IMR-90 (cell line): ENCODE measurements at regions not wholly inside any gene's neighbourhood (a gene's known extent, or its start where the extent isn't known, plus 50 kb on each side); places are given as distances from the start of the nearest gene placed in this dataset.

Experiments
- ATAC-seq: fragments of 200-7000 bp; cut with Tn5 transposase; 2 replicates; pipeline ENCODE4 v1.9.1; 2020; ENCODE audit warnings: low read depth, mild to moderate bottlenecking, moderate library complexity
- BruUV-seq: library from RNA; stranded (reverse); fragments of 400-500 nt; replicated peaks from 2 replicates; lab custom pipeline; 2021; lab: Mats Ljungman, UMichigan
- CTCF ChIA-PET: fragments of 300-600 bp; formaldehyde crosslinking; extraction: SDS; loops from one replicate; lab custom pipeline; 2021; ENCODE audit warnings: antibody characterized with exemption; lab: Yijun Ruan, JAX
- POLR2A ChIA-PET: fragments of 300-600 bp; sonication (Branson Sonifier 250); formaldehyde crosslinking; loops from one replicate; lab custom pipeline; 2022; ENCODE audit warnings: antibody characterized with exemption; ENCODE audit not compliant: unreplicated experiment; lab: Charles Lee
- DNase-seq: peaks from one replicate; pipeline ENCODE4 v3.0.0; 2013
- H2AFZ ChIP-seq: replicated peaks from 2 replicates; pipeline ENCODE3; 2013; ENCODE audit warnings: low read length, mild to moderate bottlenecking; ENCODE audit not compliant: poor library complexity
- H2AK5ac ChIP-seq: 2 replicates; pipeline ENCODE4 v1.6.1; 2013; ENCODE audit warnings: low read depth, low read length, inconsistent platforms
- H2AK9ac ChIP-seq: replicated peaks from 2 replicates; pipeline ENCODE3; 2013; ENCODE audit warnings: mild to moderate bottlenecking, low read depth, low read length, moderate library complexity; ENCODE audit not compliant: poor library complexity
- H2BK120ac ChIP-seq: 2 replicates; pipeline ENCODE4 v1.6.1; 2013; ENCODE audit warnings: low read depth, low read length, inconsistent platforms
- H2BK15ac ChIP-seq: 3 replicates; pipeline ENCODE4 v1.6.1; 2013; ENCODE audit warnings: low read depth, low read length, inconsistent platforms
- H2BK20ac ChIP-seq: 2 replicates; pipeline ENCODE4 v1.6.1; 2013; ENCODE audit warnings: low read depth, mild to moderate bottlenecking, inconsistent platforms, low read length, moderate library complexity
- H2BK5ac ChIP-seq: 2 replicates; pipeline ENCODE4 v1.6.1; 2013; ENCODE audit warnings: mild to moderate bottlenecking, low read depth, low read length, inconsistent platforms; ENCODE audit not compliant: poor library complexity, severe bottlenecking
- H3K14ac ChIP-seq: replicated peaks from 2 replicates; pipeline ENCODE4 v1.6.1; 2013; ENCODE audit warnings: low read depth, low read length, inconsistent platforms
- H3K18ac ChIP-seq: 2 replicates; pipeline ENCODE4 v1.6.1; 2013; ENCODE audit warnings: low read depth, low read length, control low read depth
- H3K23ac ChIP-seq: 2 replicates; pipeline ENCODE4 v1.6.1; 2013; ENCODE audit warnings: low read depth, low read length, inconsistent platforms
- H3K27ac ChIP-seq: 2 replicates; pipeline ENCODE4 v1.5.1; 2013; ENCODE audit warnings: mild to moderate bottlenecking, control low read depth, low read length; ENCODE audit not compliant: insufficient read depth
- H3K27me3 ChIP-seq: 2 replicates; pipeline ENCODE4 v1.6.1; 2013; ENCODE audit warnings: low read length; ENCODE audit not compliant: control insufficient read depth, insufficient read depth
- H3K36me3 ChIP-seq: 2 replicates; pipeline ENCODE4 v1.6.1; 2013; ENCODE audit warnings: low read length, mixed read lengths; ENCODE audit not compliant: control insufficient read depth, insufficient read depth
- H3K4ac ChIP-seq: 2 replicates; pipeline ENCODE4 v1.6.1; 2013; ENCODE audit warnings: low read depth, low read length, inconsistent platforms
- H3K4me1 ChIP-seq: 2 replicates; pipeline ENCODE4 v1.6.1; 2013; ENCODE audit warnings: low read length, mixed read lengths; ENCODE audit not compliant: control insufficient read depth, insufficient read depth
- H3K4me2 ChIP-seq: 2 replicates; pipeline ENCODE4 v1.6.1; 2013; ENCODE audit warnings: low read depth, mild to moderate bottlenecking, control low read depth, low read length, moderate library complexity
- H3K4me3 ChIP-seq: 2 replicates; pipeline ENCODE4 v1.5.1; 2013; ENCODE audit warnings: low read depth, mild to moderate bottlenecking, control low read depth, low read length, moderate library complexity; ENCODE audit not compliant: insufficient read depth
- H3K56ac ChIP-seq: 2 replicates; pipeline ENCODE4 v1.6.1; 2013; ENCODE audit warnings: low read length, inconsistent platforms; ENCODE audit not compliant: insufficient read depth; ENCODE audit errors: extremely low read depth
- H3K79me1 ChIP-seq, 2 experiments: 2 replicates each; pipeline ENCODE4 v1.6.1; 2013; ENCODE audit warnings: low read length in 2 of 2, inconsistent platforms in 1 of 2, low read depth in 1 of 2
- H3K9ac ChIP-seq: 2 replicates; pipeline ENCODE4 v1.6.1; 2013; ENCODE audit warnings: low read depth, low read length, control low read depth
- H3K9me1 ChIP-seq: 2 replicates; pipeline ENCODE4 v1.6.1; 2013; ENCODE audit warnings: low read length, inconsistent platforms; ENCODE audit not compliant: insufficient read depth
- H3K9me3 ChIP-seq: 2 replicates; pipeline ENCODE4 v1.6.1; 2013; ENCODE audit warnings: low read length; ENCODE audit not compliant: control insufficient read depth, insufficient read depth
- H4K20me1 ChIP-seq: 2 replicates; pipeline ENCODE4 v1.6.1; 2013; ENCODE audit warnings: low read length, inconsistent platforms; ENCODE audit not compliant: insufficient read depth
- H4K5ac ChIP-seq: 2 replicates; pipeline ENCODE4 v1.6.1; 2013; ENCODE audit warnings: mild to moderate bottlenecking, low read depth, low read length, control low read depth
- H4K8ac ChIP-seq, 2 experiments: 2 replicates each; pipeline ENCODE4 v1.6.1; 2013; ENCODE audit warnings: low read depth in 2 of 2, low read length in 2 of 2, control low read depth in 1 of 2, inconsistent platforms in 1 of 2
- H4K91ac ChIP-seq: 2 replicates; pipeline ENCODE4 v1.6.1; 2013; ENCODE audit warnings: low read depth, low read length, inconsistent platforms; ENCODE audit not compliant: insufficient read depth
- CEBPB ChIP-seq: IDR thresholded peaks from 2 replicates; pipeline ENCODE4 v1.6.1; 2012; ENCODE audit warnings: low read depth, low read length, improper control_type of control experiment
- CHD1 ChIP-seq: IDR thresholded peaks from 2 replicates; pipeline ENCODE4 v1.6.1; 2012; ENCODE audit warnings: low read depth, low read length, improper control_type of control experiment
- CTCF ChIP-seq: conservative IDR thresholded peaks from 2 replicates; pipeline ENCODE4 v1.5.1; 2012; ENCODE audit warnings: mild to moderate bottlenecking, low read depth, low read length, improper control_type of control experiment
- RAD21 ChIP-seq: IDR thresholded peaks from 2 replicates; pipeline ENCODE4 v1.6.1; 2012; ENCODE audit warnings: low read length, improper control_type of control experiment
- RCOR1 ChIP-seq: IDR thresholded peaks from 2 replicates; pipeline ENCODE4 v1.6.1; 2012; ENCODE audit warnings: mild to moderate bottlenecking, low read length, improper control_type of control experiment; ENCODE audit not compliant: insufficient replicate concordance
- RFX5 ChIP-seq: IDR thresholded peaks from 2 replicates; pipeline ENCODE4 v1.8.0; 2012; ENCODE audit warnings: low read depth, mild to moderate bottlenecking, low read length, moderate library complexity
- WGBS, 2 experiments: methylation state at CpG; one replicate each; pipeline versions ENCODE4 v1.1.5 to v1.1.7; 2013; ENCODE audit warnings: missing lambda C conversion rate in 2 of 2; ENCODE audit not compliant: insufficient read length in 1 of 2; ENCODE audit errors: extremely low coverage in 2 of 2; 5-methylcytosine and 5-hydroxymethylcytosine counted together
- dilution Hi-C: fragments of 300-500 bp; cut with HindIII; formaldehyde crosslinking; loops from one replicate; pipeline ENCODE4 v1.14.3; 2018; ENCODE audit warnings: low sequenced_read_pairs; ENCODE audit not compliant: unreplicated experiment
- in situ Hi-C: fragments of 300-500 bp; cut with MboI; formaldehyde crosslinking; loops from 3 replicates; pipeline ENCODE4 v1.14.3; 2019; ENCODE audit warnings: low sequenced_read_pairs, inconsistent platforms, mixed read lengths
- intact Hi-C: fragments of 100-400 bp; cut with micrococcal nuclease; formaldehyde crosslinking; loops from 2 replicates; pipeline ENCODE4 v1.10.0; 2022

- H3K36me3 ChIP-seq, result no peaks in the 10 kb centered on the region
- no peaks in the 10 kb centered on the region for H4K20me1 ChIP-seq
- no peak for TF ChIP-seq RAD21
- no peak for TF ChIP-seq RFX5
- no peak for TF ChIP-seq RCOR1
- no peak for TF ChIP-seq CEBPB
- TF ChIP-seq CHD1, result no peak
- TF ChIP-seq CTCF, result peak; percentile 12; the same call in 1 of the 2 replicates
- H3K4me1 ChIP-seq, result no peaks in the 10 kb centered on the region
- H2AK5ac ChIP-seq, result no peak overlapping the region
- in situ Hi-C loops (no loop called here), dilution Hi-C loops (no loop called here), intact Hi-C loops (no loop called here)
- no peak overlapping the region for H3K23ac ChIP-seq
- ChIA-PET POLR2A (no interaction called here), CTCF (interaction anchor here (0.6 kb wide), 1 partner anchor 37 kb away, joined by 3 read pairs; no protein-coding TSS in a partner anchor)
- no peak for ATAC-seq
- H3K14ac ChIP-seq, result no peak overlapping the region
- H3K4ac ChIP-seq, result no peak overlapping the region
- H2AK9ac ChIP-seq, result no peak overlapping the region
- no peak overlapping the region for H3K56ac ChIP-seq
- H2AFZ ChIP-seq, result no peak overlapping the region
- no peak overlapping the region for H3K18ac ChIP-seq
- WGBS, 2 experiments, result no CpG with 5 or more reads among the region's 2 CpGs
- no peak overlapping the region for H2BK15ac ChIP-seq
- BruUV-seq, result no TSS peak
- H3K9ac ChIP-seq, result no peak overlapping the region
- DNase-seq, result no peak
- H2BK20ac ChIP-seq, result no peak overlapping the region
- H3K27me3 ChIP-seq, result no peaks in the 10 kb centered on the region
- H4K5ac ChIP-seq, result no peak overlapping the region
- no peaks in the 10 kb centered on the region for H3K9me3 ChIP-seq
- no peak overlapping the region for H2BK120ac ChIP-seq
- no peak overlapping the region for H3K4me3 ChIP-seq
- H2BK5ac ChIP-seq, result no peak overlapping the region
- no peak overlapping the region for H3K27ac ChIP-seq
- H3K4me2 ChIP-seq, result no peak overlapping the region
- H4K8ac ChIP-seq, result no peak overlapping the region
- no peaks in the 10 kb centered on the region for H3K9me1 ChIP-seq
- H3K79me1 ChIP-seq, result no peaks in the 10 kb centered on the region
- H4K91ac ChIP-seq, result no peak overlapping the region
These were observed 308.4 kb downstream of the PDCD6IP start for GRCh38 chr3:34106879-34107278.
